Erythroblast (primary cell): ENCODE measurements at regions not wholly inside any gene's neighbourhood (a gene's known extent, or its start where the extent isn't known, plus 50 kb on each side); places are given as distances from the start of the nearest gene placed in this dataset.

Source experiments
- GATA1 ChIP-seq: IDR thresholded peaks from 2 replicates; pipeline ENCODE4 v1.6.1; 2011; ENCODE audit warnings: low read depth, mild to moderate bottlenecking, control low read depth, low read length, moderate library complexity
- POLR2A ChIP-seq: IDR thresholded peaks from 2 replicates; pipeline ENCODE4 v1.6.1; 2011; ENCODE audit warnings: mild to moderate bottlenecking, low read length

- TF ChIP-seq POLR2A = no peak
- TF ChIP-seq GATA1 = no peak
Measured at GRCh38 chr2:34159901-34160300, 560.8 kb upstream of the FAM98A start.
